HEK293T (cell line): ENCODE measurements at regions not wholly inside any gene's neighbourhood (a gene's known extent, or its start where the extent isn't known, plus 50 kb on each side); places are given as distances from the start of the nearest gene placed in this dataset.

Source experiments
- CTCF ChIA-PET: fragments of 350-600 bp; formaldehyde crosslinking; extraction: SDS; loops from one replicate; lab custom pipeline; 2021; ENCODE audit warnings: antibody characterized with exemption, inconsistent platforms; lab: Yijun Ruan, JAX
- POLR2A ChIA-PET: fragments of 350-600 bp; formaldehyde crosslinking; extraction: SDS; loops from one replicate; lab custom pipeline; 2020; ENCODE audit warnings: antibody characterized with exemption, inconsistent platforms; lab: Yijun Ruan, JAX
- DNase-seq: peaks from one replicate; pipeline ENCODE4 v3.0.0; 2012; ENCODE audit warnings: mixed read lengths; ENCODE audit errors: extremely low spot score
- ARNT ChIP-seq: fragments of 450-650 bp; IDR thresholded peaks from 2 replicates; pipeline ENCODE4 v1.6.1; 2017; ENCODE audit warnings: mild to moderate bottlenecking
- BHLHE40 ChIP-seq: fragments of 450-650 bp; IDR thresholded peaks from 2 replicates; pipeline ENCODE4 v1.6.1; 2016; ENCODE audit warnings: mild to moderate bottlenecking, moderate library complexity, borderline replicate concordance
- CTBP1 ChIP-seq: fragments of 450-650 bp; IDR thresholded peaks from 2 replicates; pipeline ENCODE4 v1.6.1; 2016; ENCODE audit warnings: borderline replicate concordance
- ELF4 ChIP-seq: fragments of 450-650 bp; IDR thresholded peaks from 2 replicates; pipeline ENCODE4 v1.6.1; 2017; ENCODE audit warnings: antibody characterized with exemption
- FOXA1 ChIP-seq: fragments of 450-650 bp; IDR thresholded peaks from 2 replicates; pipeline ENCODE4 v1.6.1; 2016; ENCODE audit warnings: mild to moderate bottlenecking
- FOXK2 ChIP-seq: fragments of 450-650 bp; IDR thresholded peaks from 2 replicates; pipeline ENCODE4 v1.6.1; 2016; ENCODE audit warnings: mild to moderate bottlenecking
- FOXM1 ChIP-seq: fragments of 450-650 bp; IDR thresholded peaks from 2 replicates; pipeline ENCODE4 v1.6.1; 2017; ENCODE audit warnings: mild to moderate bottlenecking, borderline replicate concordance
- HDGF ChIP-seq: fragments of 450-650 bp; IDR thresholded peaks from 2 replicates; pipeline ENCODE4 v1.6.1; 2017; ENCODE audit warnings: antibody characterized with exemption, borderline replicate concordance
- L3MBTL2 ChIP-seq: fragments of 450-650 bp; conservative IDR thresholded peaks from 2 replicates; pipeline ENCODE4 v1.6.1; 2016; ENCODE audit warnings: mild to moderate bottlenecking
- LEF1 ChIP-seq: fragments of 450-650 bp; IDR thresholded peaks from 2 replicates; pipeline ENCODE4 v1.6.1; 2017; ENCODE audit warnings: mild to moderate bottlenecking, borderline replicate concordance
- NFRKB ChIP-seq: fragments of 450-650 bp; IDR thresholded peaks from 2 replicates; pipeline ENCODE4 v1.6.1; 2016; ENCODE audit warnings: mild to moderate bottlenecking, moderate library complexity
- SP1 ChIP-seq: fragments of 450-650 bp; IDR thresholded peaks from 2 replicates; pipeline ENCODE4 v1.6.1; 2017
- SUZ12 ChIP-seq: fragments of 450-650 bp; IDR thresholded peaks from 2 replicates; pipeline ENCODE4 v1.6.1; 2016; ENCODE audit warnings: mild to moderate bottlenecking
- TARDBP ChIP-seq: fragments of 450-650 bp; IDR thresholded peaks from 2 replicates; pipeline ENCODE4 v1.6.1; 2016
- ZNF384 ChIP-seq: fragments of 450-650 bp; IDR thresholded peaks from 2 replicates; pipeline ENCODE4 v1.6.1; 2016
- TF ChIP-seq, protein P1 (sequence below): fragments of 450-650 bp; IDR thresholded peaks from 2 replicates; pipeline ENCODE4 v1.6.1; 2016

DNA sequence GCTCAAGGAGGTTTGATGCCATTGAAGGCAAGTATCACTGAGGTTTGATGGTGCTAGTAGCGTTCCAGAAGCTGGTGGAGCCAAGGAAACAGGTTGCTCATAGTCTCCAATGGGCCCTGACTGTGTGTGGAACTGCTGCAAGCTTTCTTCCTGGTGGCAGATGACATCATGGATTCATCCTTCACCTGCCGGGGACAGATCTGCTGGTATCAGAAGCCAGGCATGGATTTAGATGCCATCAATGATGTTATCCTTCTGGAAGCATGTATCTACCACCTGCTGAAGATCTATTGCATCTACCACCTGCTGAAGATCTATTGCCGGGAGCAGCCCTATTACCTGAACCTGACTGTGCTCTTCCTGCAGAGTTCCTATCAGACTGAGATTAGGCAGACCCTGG is 734.4 kb downstream of the PLA2G4A start:
- CTCF ChIA-PET, result no interaction called here
- DNase-seq, result no peak
- POLR2A ChIA-PET, result no interaction called here
- no peak for TF ChIP-seq LEF1
- no peak for TF ChIP-seq BHLHE40
- no peak for TF ChIP-seq SUZ12
- TF ChIP-seq, protein P1, sequence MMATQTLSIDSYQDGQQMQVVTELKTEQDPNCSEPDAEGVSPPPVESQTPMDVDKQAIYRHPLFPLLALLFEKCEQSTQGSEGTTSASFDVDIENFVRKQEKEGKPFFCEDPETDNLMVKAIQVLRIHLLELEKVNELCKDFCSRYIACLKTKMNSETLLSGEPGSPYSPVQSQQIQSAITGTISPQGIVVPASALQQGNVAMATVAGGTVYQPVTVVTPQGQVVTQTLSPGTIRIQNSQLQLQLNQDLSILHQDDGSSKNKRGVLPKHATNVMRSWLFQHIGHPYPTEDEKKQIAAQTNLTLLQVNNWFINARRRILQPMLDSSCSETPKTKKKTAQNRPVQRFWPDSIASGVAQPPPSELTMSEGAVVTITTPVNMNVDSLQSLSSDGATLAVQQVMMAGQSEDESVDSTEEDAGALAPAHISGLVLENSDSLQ, result no peak
- TF ChIP-seq FOXM1, result no peak
- no peak for TF ChIP-seq FOXA1
- TF ChIP-seq NFRKB, result no peak
- no peak for TF ChIP-seq TARDBP
- TF ChIP-seq FOXK2, result no peak
- no peak for TF ChIP-seq ARNT
- no peak for TF ChIP-seq HDGF
- TF ChIP-seq CTBP1, result no peak
- no peak for TF ChIP-seq ELF4
- no peak for TF ChIP-seq L3MBTL2
- TF ChIP-seq ZNF384, result no peak
- no peak for TF ChIP-seq SP1

DNA sequence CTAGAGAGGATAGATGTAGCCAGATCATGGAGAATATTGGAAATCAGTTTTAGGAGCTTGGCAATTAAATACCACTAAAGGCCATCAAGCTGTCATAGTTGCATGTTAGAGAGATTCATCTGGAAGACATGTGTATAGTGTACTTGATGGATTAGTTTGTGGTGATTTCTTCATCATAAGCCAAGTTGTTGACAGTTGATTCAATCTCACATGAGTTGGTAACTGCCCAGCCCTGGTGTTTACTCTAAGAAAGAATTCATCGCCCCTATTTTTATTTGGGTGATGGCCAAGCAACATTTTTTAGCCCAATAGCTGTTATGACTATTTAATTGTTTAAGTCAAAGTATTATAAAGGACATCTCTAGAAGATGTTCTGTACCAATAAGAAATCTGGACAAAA is 737.6 kb downstream of the PLA2G4A start:
- TF ChIP-seq BHLHE40 (no peak), SP1 (no peak), TARDBP (no peak)
- TF ChIP-seq, protein P1, result no peak
- CTCF ChIA-PET, result no interaction called here
- POLR2A ChIA-PET, result no interaction called here
- DNase-seq, result no peak

- TF ChIP-seq FOXA1 (no peak), HDGF (no peak), L3MBTL2 (no peak), ZNF384 (no peak), FOXK2 (no peak), NFRKB (no peak), ARNT (no peak), SP1 (no peak), TARDBP (no peak), CTBP1 (no peak), LEF1 (no peak), BHLHE40 (no peak), SUZ12 (no peak), FOXM1 (no peak), ELF4 (no peak)
- TF ChIP-seq, protein P1, result no peak
- POLR2A ChIA-PET, result no interaction called here
- no peak for DNase-seq
- CTCF ChIA-PET, result no interaction called here
Measured at GRCh38 chr1:187568067-187568466, 739.3 kb downstream of the PLA2G4A start.

DNA sequence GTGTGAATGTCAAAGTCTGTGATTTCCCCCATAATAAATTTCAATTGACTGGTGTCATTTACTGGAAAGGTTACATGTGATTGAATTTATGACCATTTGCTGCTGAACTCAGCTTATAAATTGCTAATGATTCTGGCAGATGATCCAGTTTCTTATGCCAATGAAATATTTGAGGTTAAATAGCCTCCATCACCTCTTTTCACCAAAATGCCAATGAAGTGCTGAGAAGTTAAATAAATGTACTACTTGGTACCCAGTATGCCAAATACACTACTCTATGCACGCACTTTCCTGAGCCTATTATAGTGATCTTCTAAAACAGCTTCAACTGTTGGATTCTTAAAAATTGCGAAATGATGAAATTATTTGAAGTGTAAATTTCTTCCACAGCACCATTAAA is 741.4 kb downstream of the PLA2G4A start:
- ChIA-PET CTCF (no interaction called here), POLR2A (no interaction called here)
- TF ChIP-seq ELF4 (no peak), FOXK2 (no peak), ARNT (no peak), ZNF384 (no peak), FOXA1 (no peak)
- DNase-seq, result no peak

- TF ChIP-seq ARNT (no peak), SUZ12 (no peak), FOXA1 (no peak), FOXM1 (no peak), ZNF384 (no peak), ELF4 (no peak), L3MBTL2 (no peak), TARDBP (no peak), SP1 (no peak)
- TF ChIP-seq, protein P1, result no peak
- ChIA-PET POLR2A (no interaction called here), CTCF (no interaction called here)
- DNase-seq, result no peak
Measured at GRCh38 chr1:187577610-187578009, 748.9 kb downstream of the PLA2G4A start.

DNA sequence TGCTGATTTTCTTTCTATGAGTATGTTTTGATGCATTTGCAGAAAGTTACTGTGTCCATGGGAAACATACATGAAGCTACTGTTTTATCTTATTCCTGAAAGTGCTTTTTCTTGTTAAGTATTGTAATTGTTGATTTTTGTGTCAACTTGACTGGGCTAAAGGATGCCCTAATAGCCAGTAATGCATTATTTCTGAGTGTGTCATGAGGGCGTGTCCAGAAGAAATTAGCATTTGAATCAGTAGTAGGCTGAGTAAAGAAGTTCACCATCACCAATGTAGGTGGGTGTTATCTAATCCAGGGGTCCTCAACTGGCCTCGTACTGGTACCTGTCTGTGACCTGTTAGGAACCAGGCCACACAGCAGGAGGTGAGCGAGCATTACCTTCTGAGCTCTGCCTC is 760.2 kb downstream of the PLA2G4A start:
- CTCF ChIA-PET, result no interaction called here
- TF ChIP-seq FOXM1, result no peak
- no peak for TF ChIP-seq SUZ12
- no peak for TF ChIP-seq ELF4
- TF ChIP-seq, protein P1, result no peak
- no peak for TF ChIP-seq ZNF384
- TF ChIP-seq L3MBTL2, result no peak
- no peak for TF ChIP-seq CTBP1
- TF ChIP-seq FOXA1, result no peak
- no peak for TF ChIP-seq ARNT
- no peak for TF ChIP-seq BHLHE40
- no peak for TF ChIP-seq NFRKB
- TF ChIP-seq LEF1, result no peak
- no peak for TF ChIP-seq FOXK2
- TF ChIP-seq SP1, result no peak
- no peak for TF ChIP-seq HDGF
- no peak for TF ChIP-seq TARDBP
- POLR2A ChIA-PET, result no interaction called here
- no peak for DNase-seq
